Naive B cell (primary cell): ENCODE measurements at regions not wholly inside any gene's neighbourhood (a gene's known extent, or its start where the extent isn't known, plus 50 kb on each side); places are given as distances from the start of the nearest gene placed in this dataset.

Experiments
- ATAC-seq, 2 donors: fragments of 150-1000 bp; cut with Tn5 transposase; 2 replicates each; pipeline ENCODE4 v1.10.0; 2021; ENCODE audit warnings: low read depth in 2 of 2, mild to moderate bottlenecking in 2 of 2, moderate library complexity in 2 of 2
- DNase-seq: peaks from one replicate; pipeline ENCODE4 v3.0.0; 2022
- H3K27ac Mint-ChIP-seq, 6 donors: one replicate each; pipeline ENCODE4 v1.8.0; 2020 to 2022; ENCODE audit warnings: mild to moderate bottlenecking in 6 of 6, mixed read lengths in 6 of 6, moderate library complexity in 5 of 6, inconsistent platforms in 2 of 6
- H3K27me3 Mint-ChIP-seq, 3 donors: one replicate each; pipeline ENCODE4 v1.8.0; 2021 to 2022; ENCODE audit warnings: mixed read lengths in 3 of 3, mild to moderate bottlenecking in 1 of 3
- H3K36me3 Mint-ChIP-seq, 2 donors: one replicate each; pipeline ENCODE4 v1.8.0; 2020 to 2022; ENCODE audit warnings: mixed read lengths in 2 of 2, inconsistent platforms in 1 of 2, mild to moderate bottlenecking in 1 of 2
- H3K4me1 Mint-ChIP-seq, 3 donors: one replicate each; pipeline ENCODE4 v1.8.0; 2020 to 2022; ENCODE audit warnings: mixed read lengths in 3 of 3, inconsistent platforms in 1 of 3, mild to moderate bottlenecking in 1 of 3, moderate library complexity in 1 of 3
- H3K4me3 Mint-ChIP-seq, 8 donors: one replicate each; pipeline ENCODE4 v1.8.0; 2020 to 2022; ENCODE audit warnings: mild to moderate bottlenecking in 8 of 8, mixed read lengths in 8 of 8, moderate library complexity in 8 of 8, inconsistent platforms in 2 of 8
- H3K9me3 Mint-ChIP-seq, 7 donors: one replicate each; pipeline ENCODE4 v1.8.0; 2020 to 2022; ENCODE audit warnings: mixed read lengths in 7 of 7, mild to moderate bottlenecking in 5 of 7, inconsistent platforms in 2 of 7, moderate library complexity in 1 of 7

DNA sequence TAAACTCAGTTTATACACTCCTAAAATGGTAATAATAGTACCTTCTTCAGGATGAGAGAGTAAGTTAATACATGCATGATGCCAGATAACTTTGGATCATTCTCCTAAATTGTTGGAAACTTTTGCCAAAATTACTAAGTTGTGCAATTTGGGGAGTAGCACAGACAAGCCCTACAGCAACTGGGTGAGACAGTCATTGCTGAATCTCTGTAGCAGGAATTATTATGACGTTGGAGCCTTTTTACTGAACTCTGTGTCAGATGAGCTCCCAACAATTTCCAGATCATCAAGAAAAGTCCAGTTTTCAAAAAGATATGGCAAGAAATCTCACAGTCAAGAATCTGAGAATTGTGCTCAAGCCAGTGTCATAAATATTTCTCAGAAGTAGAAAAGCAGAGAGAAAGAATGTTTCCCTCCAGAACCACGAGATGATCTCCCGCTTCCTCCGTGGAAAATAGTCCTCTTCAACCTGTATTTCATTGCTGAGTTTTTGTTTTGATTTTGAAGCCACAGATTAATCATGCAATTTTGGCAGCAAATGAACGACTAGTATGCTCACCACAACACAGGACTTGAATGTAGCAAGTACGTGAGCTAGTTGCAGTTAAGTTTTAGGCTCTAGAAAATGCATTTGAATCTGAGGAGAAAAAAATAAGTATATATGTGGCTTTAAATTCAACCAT, 485.4 kb downstream of the CNTN6 start:
- DNase-seq (no peak), ATAC-seq (no peak)
- H3K36me3 Mint-ChIP-seq, result no peaks in the 10 kb centered on the region
- no peaks in the 10 kb centered on the region for H3K4me1 Mint-ChIP-seq
- H3K27ac Mint-ChIP-seq, result no peak overlapping the region
- no peak overlapping the region for H3K4me3 Mint-ChIP-seq
- no peaks in the 10 kb centered on the region for H3K27me3 Mint-ChIP-seq
- H3K9me3 Mint-ChIP-seq, result peaks cover 0 to 6% (median 0%) of the 10 kb centered on the region in 7 donors

DNA sequence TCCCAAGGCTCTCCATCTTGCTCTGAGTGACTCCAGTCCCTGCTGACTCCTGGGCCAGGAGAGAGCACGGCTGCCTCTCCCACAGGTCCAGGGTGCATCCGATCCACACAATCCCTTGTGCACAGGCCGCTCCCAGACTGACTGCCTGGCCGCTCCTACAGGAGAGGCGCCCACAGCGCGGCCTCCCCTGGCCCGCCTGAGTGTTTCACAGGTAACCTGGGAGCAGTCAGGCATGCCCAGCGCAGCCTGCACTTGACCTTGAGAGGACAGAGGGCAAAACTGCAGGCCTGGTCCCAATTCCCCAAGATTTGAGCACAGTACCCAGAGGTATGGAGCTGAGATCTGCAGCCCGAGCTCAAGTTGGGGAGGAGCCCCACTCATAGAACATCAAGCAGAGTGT, 490.2 kb downstream of the CNTN6 start:
- no peaks in the 10 kb centered on the region for H3K27me3 Mint-ChIP-seq
- no peak overlapping the region for H3K4me3 Mint-ChIP-seq
- ATAC-seq (no peak), DNase-seq (no peak)
- H3K4me1 Mint-ChIP-seq, result no peaks in the 10 kb centered on the region
- no peaks in the 10 kb centered on the region for H3K36me3 Mint-ChIP-seq
- H3K27ac Mint-ChIP-seq, result no peak overlapping the region
- H3K9me3 Mint-ChIP-seq, result peaks cover 4 to 21% (median 14%) of the 10 kb centered on the region in 7 donors

DNA sequence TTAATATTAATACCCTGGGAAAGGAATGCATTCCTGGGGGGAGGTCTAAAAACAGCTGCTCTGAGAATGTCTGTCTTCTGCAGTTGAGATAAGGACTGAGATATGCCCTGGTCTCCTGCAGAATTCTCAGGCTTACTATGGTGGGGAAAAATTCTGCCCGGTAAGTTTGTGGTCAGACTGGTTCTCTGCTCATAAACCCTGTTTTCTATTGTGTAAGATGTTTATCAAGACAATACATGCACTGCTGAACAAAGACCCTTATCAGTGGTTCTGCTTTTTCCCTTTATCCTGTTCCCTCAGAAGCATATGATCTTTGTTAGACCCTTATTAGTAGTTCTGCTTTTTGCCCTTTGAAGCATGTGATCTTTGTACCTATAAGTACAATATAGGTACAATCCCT, 494.6 kb downstream of the CNTN6 start:
- Mint-ChIP-seq H3K27me3 (no peaks in the 10 kb centered on the region), H3K4me3 (no peak overlapping the region), H3K27ac (no peak overlapping the region), H3K4me1 (no peaks in the 10 kb centered on the region), H3K36me3 (no peaks in the 10 kb centered on the region), H3K9me3 (peaks cover 14 to 54% (median 20%) of the 10 kb centered on the region in 7 donors)
- no peak for DNase-seq
- ATAC-seq, result no peak

DNA sequence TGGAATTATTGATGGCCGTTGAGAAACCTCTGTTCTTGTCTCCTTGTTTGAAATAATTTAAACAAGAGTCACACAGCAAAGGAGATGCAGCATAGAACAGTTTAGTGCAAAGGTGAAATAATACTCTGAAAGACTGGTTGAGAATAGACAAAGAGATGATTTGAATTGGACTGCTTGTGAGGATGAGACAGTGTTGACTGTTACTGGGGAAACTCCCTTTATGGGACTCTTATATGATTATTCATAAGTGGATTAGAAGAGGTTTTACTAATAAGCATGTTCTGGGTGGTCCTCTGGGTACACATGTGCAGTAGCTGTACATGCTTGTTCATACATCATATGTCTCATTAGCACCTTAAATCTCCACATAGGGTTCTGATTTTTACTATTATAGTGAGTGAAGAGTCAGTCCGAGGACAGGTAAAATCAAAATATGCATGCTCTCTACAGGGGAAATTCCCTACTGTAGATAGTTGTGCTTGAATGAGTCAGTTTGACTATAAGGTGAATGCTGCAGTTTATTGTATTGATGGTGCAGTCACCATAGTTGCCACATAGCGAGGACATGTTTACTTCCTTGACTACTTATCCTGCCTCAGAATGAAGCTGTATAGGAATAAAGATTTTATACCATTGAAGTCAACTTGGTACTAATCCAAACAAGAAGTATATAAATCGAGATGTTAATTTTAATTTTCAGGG, 498.7 kb downstream of the CNTN6 start:
- Mint-ChIP-seq H3K9me3 (peaks cover 12 to 47% (median 19%) of the 10 kb centered on the region in 7 donors), H3K27me3 (no peaks in the 10 kb centered on the region), H3K36me3 (no peaks in the 10 kb centered on the region), H3K4me1 (no peaks in the 10 kb centered on the region), H3K27ac (no peak overlapping the region), H3K4me3 (no peak overlapping the region)
- DNase-seq (no peak), ATAC-seq (no peak)

DNA sequence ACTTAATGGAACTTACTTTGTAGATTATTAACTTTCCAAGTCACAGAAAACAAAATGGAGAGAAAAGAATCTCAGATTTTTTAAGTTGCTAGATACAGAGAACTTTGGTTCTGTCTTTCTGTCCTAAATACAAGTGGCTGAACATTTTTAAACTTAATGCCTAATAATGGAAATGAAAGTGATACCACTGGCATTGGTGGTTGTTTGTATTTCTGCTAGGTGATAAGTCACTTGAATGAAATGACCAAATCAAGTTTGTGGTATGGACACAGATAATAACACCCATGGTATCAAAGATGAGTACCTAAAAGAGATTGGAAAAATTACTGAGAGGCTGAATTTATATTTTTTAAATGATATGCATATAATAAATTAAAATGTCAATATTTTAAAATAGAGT, 502.1 kb downstream of the CNTN6 start:
- Mint-ChIP-seq H3K4me3 (no peak overlapping the region), H3K9me3 (peaks cover 4 to 22% (median 11%) of the 10 kb centered on the region in 7 donors), H3K36me3 (no peaks in the 10 kb centered on the region), H3K27me3 (no peaks in the 10 kb centered on the region), H3K4me1 (no peaks in the 10 kb centered on the region), H3K27ac (no peak overlapping the region)
- ATAC-seq, result no peak
- no peak for DNase-seq

DNA sequence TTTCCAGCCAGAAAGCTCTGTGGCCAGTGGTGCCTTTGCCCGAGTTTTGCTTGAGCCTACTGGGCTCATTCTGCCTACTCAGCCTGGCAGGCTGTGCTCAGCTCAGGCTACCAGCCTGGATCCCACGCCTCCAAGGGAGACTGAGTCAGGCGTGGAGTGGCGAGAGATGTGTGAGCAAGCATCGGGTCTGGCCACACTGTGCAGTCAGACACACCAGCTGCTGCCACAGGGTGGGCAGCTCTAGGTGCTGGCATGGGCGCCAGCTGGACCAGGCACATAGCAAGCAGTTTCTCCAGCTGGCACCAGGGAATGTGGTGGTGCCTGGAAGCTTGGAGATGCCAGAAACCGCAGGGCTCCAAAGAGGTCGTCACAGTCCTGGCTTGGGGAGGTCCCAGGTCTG, 498.5 kb upstream of the CNTN4 start:
- H3K4me3 Mint-ChIP-seq, result no peak overlapping the region
- H3K27me3 Mint-ChIP-seq, result no peaks in the 10 kb centered on the region
- no peak overlapping the region for H3K27ac Mint-ChIP-seq
- H3K36me3 Mint-ChIP-seq, result no peaks in the 10 kb centered on the region
- no peaks in the 10 kb centered on the region for H3K4me1 Mint-ChIP-seq
- H3K9me3 Mint-ChIP-seq, result peaks cover 0 to 3% (median 1%) of the 10 kb centered on the region in 7 donors
- DNase-seq (no peak), ATAC-seq (no peak)

DNA sequence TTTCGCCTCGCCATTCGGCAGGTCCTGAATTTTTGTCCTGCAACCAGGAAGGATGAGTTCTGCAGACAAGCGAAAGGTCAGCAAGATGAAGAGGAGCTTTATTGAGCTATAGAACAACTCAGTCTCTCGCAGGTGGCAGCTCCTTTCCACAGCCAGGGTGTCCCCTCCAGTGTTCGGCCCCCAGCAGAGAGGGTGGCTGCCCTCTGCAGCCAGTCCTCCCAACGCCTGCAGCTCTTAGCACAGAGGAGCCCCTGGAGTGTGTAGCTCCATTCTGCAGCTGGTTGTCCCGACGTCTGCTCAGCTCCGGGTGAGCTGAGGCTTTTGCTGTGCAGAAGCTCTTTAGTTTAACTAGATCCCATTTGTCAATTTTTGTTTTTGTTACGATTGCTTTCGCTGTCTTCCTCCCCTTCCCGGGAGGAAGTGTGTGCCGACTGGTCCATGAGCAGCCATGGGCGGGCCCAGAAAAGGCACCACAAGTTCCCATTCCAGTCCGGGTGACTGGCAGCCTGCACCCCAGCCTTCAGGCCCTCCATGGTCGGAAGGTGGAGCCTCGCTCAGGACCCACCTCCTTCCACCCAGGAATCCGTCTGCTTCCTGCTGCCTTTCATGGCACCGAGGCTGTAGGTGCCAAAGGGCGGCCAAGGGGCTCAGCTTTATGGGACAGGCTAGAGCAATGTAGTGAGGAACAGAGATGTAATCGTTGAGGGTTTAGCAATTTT, 497.8 kb upstream of the CNTN4 start:
- no peaks in the 10 kb centered on the region for H3K36me3 Mint-ChIP-seq
- no peak overlapping the region for H3K4me3 Mint-ChIP-seq
- H3K4me1 Mint-ChIP-seq, result no peaks in the 10 kb centered on the region
- H3K9me3 Mint-ChIP-seq, result peaks cover 0 to 3% (median 1%) of the 10 kb centered on the region in 7 donors
- H3K27me3 Mint-ChIP-seq, result no peaks in the 10 kb centered on the region
- ATAC-seq (no peak), DNase-seq (no peak)
- no peak overlapping the region for H3K27ac Mint-ChIP-seq

DNA sequence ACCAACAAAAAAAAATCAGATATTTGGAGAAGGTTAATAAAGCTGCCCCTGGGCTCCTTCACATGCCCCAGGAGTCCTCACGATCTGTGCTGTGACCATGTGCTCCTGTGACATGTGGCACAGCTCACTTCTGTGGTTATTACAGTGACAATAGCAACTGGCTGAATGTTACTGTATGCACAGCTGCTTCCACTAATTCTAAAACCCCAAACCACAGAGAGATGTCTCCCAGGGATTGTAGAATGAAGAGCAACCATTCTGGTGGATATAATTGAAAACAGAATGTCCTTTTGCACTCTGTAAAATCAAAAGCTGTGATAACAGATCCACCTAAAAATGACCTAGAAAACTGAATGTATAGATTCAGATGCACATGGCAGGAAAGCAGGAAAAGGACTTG, 489.2 kb upstream of the CNTN4 start:
- ATAC-seq, result no peak
- H3K4me1 Mint-ChIP-seq, result no peaks in the 10 kb centered on the region
- no peaks in the 10 kb centered on the region for H3K27me3 Mint-ChIP-seq
- H3K4me3 Mint-ChIP-seq, result no peak overlapping the region
- peaks cover 0 to 14% (median 4%) of the 10 kb centered on the region in 7 donors for H3K9me3 Mint-ChIP-seq
- no peak overlapping the region for H3K27ac Mint-ChIP-seq
- DNase-seq, result no peak
- no peaks in the 10 kb centered on the region for H3K36me3 Mint-ChIP-seq

DNA sequence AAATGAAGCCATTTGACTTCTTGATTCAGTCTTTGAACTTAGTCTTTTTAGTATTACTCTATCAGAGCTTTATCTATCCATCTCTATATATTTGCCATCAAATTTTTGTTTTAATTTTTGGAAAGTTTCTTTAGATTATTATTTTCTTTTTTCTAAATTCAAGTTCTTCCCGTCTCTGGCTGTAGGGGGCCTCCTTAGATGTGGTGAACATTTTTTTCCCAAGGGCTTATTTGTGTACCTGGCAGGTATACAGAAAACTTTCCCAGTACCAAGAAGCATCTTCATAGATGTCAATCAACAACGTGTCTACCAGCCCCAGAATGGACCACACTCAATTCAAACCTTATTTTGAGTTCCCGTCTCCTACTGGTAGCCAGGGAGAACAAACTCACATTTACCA, 486.8 kb upstream of the CNTN4 start:
- peaks cover 0 to 8% (median 2%) of the 10 kb centered on the region in 7 donors for H3K9me3 Mint-ChIP-seq
- H3K4me1 Mint-ChIP-seq, result no peaks in the 10 kb centered on the region
- no peak overlapping the region for H3K27ac Mint-ChIP-seq

DNA sequence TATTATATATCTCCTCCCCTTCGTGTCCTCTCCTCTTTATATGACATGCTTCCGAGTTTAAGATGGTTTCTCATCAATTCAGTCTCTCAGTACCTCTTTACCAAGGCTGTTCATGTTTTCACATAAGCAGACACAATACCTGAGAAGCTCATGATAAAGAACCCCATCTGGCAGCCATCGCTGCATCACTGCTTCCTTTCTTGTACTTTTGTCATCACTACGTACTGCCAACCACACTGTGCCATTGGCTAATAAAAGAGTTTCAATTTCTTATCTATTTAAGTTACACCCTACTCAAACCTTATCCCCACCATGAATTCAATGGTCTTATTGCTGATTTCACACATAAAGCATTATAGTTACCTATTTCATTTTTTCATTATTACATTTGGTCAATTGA, 484.7 kb upstream of the CNTN4 start:
- no peaks in the 10 kb centered on the region for H3K36me3 Mint-ChIP-seq
- peaks cover 0 to 10% (median 4%) of the 10 kb centered on the region in 7 donors for H3K9me3 Mint-ChIP-seq
- no peak for ATAC-seq
- H3K27me3 Mint-ChIP-seq, result no peaks in the 10 kb centered on the region
- H3K4me3 Mint-ChIP-seq, result no peak overlapping the region
- no peak for DNase-seq
- H3K27ac Mint-ChIP-seq, result no peak overlapping the region
- no peaks in the 10 kb centered on the region for H3K4me1 Mint-ChIP-seq

More for the DNA sequence above, 486.8 kb upstream of the CNTN4 start:
- no peak overlapping the region for H3K4me3 Mint-ChIP-seq
- no peaks in the 10 kb centered on the region for H3K27me3 Mint-ChIP-seq
- DNase-seq (no peak), ATAC-seq (no peak)
- H3K36me3 Mint-ChIP-seq, result no peaks in the 10 kb centered on the region

DNA sequence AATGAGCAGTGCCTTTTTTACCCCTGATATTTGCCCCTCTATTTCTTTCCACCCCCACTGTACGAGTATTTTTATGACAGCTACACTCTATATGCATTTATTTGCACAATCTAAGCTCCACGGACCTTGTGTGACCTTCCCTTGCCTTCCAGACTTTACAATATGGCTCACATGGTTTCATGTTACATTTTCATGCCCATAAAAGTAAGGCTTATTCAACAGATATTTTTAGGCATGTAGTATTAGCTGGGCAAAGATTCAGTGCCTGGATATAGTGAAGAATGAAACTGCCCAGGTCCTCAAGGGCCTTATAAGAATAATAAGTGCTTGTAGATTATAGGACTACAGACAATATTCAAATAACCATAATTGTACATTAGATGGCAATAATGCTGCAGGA, 481.9 kb upstream of the CNTN4 start:
- no peak overlapping the region for H3K4me3 Mint-ChIP-seq
- H3K9me3 Mint-ChIP-seq, result peaks cover 0 to 7% (median 2%) of the 10 kb centered on the region in 7 donors
- no peak overlapping the region for H3K27ac Mint-ChIP-seq
- DNase-seq, result no peak
- no peaks in the 10 kb centered on the region for H3K36me3 Mint-ChIP-seq
- ATAC-seq, result no peak
- H3K27me3 Mint-ChIP-seq, result no peaks in the 10 kb centered on the region
- no peaks in the 10 kb centered on the region for H3K4me1 Mint-ChIP-seq

DNA sequence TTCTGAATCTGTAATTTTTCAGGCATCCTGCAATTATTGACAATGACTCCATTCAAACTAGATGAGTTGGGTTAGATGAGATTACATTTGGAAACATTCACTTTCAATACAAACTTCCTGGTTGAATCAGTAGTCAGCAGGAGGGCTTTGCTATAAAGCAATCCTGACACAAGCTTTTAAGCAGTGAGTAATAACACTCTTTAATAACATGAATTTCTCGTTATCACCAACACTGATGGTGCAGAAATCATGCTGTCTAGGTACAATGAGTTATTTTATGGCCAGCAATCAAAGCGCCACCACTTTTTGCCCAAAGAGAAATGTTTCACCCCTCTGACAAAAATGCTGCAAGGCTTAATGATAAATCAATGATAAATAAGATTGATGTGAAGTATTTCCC, 474.8 kb upstream of the CNTN4 start:
- no peaks in the 10 kb centered on the region for H3K27me3 Mint-ChIP-seq
- H3K9me3 Mint-ChIP-seq, result peaks cover 0 to 3% (median 0%) of the 10 kb centered on the region in 7 donors
- no peaks in the 10 kb centered on the region for H3K4me1 Mint-ChIP-seq
- H3K27ac Mint-ChIP-seq, result no peak overlapping the region
- no peak overlapping the region for H3K4me3 Mint-ChIP-seq
- DNase-seq, result no peak
- H3K36me3 Mint-ChIP-seq, result no peaks in the 10 kb centered on the region
- no peak for ATAC-seq

DNA sequence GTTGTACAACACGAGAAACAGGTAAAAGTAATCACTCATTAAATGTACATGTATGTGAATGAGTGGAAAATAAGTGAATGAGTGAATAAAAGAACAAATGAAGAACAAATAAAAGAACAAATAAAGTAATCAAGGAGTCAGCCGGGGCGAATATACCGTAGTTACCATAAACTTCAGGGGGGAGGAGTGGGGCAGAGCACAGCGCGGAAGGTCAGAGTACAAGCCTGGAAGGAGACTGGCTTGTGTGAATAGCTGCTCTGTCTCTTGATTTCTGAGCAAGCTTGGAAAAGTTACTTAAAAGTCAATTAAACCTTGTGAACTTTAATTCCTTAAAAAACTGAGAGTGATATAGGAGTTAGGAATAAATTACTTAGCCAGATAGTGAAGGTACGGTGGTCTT, 466.5 kb upstream of the CNTN4 start:
- H3K4me1 Mint-ChIP-seq, result no peaks in the 10 kb centered on the region
- DNase-seq (no peak), ATAC-seq (no peak)
- no peak overlapping the region for H3K27ac Mint-ChIP-seq
- H3K36me3 Mint-ChIP-seq, result no peaks in the 10 kb centered on the region
- H3K4me3 Mint-ChIP-seq, result no peak overlapping the region
- peaks cover 0 to 10% (median 5%) of the 10 kb centered on the region in 7 donors for H3K9me3 Mint-ChIP-seq
- no peaks in the 10 kb centered on the region for H3K27me3 Mint-ChIP-seq

DNA sequence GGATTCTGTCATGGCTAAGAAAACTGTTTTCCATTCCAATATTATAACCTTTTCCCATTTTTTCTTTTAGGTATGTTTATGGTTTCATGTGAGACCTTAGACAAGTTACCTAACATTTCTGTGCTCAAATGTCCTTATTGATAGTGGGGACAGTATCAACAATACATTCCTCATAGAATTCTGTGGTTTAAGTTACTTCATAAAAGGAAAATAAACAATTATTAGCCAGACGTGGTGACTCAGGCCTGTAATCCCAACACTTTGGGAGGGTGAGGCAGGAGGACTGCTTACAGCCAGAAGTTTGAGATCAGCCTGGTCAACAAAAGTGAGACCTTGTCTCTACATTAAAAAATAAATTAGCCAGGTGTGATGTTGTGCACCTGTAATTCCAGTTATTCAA, 436.8 kb upstream of the CNTN4 start:
- Mint-ChIP-seq H3K9me3 (peaks cover 0 to 11% (median 7%) of the 10 kb centered on the region in 7 donors), H3K27me3 (no peaks in the 10 kb centered on the region), H3K27ac (no peak overlapping the region), H3K4me3 (no peak overlapping the region), H3K4me1 (no peaks in the 10 kb centered on the region), H3K36me3 (no peaks in the 10 kb centered on the region)
- ATAC-seq, result no peak
- no peak for DNase-seq
